Stimulated activated memory B cell treated with anti-CD40 and anti-IgM and Interleukin-4, amounts not matched to agents 10 μg/mL and 1 μg/mL and 100 μg/mL, for 72 hours (primary cell): ENCODE measurements at regions not wholly inside any gene's neighbourhood (a gene's known extent, or its start where the extent isn't known, plus 50 kb on each side); places are given as distances from the start of the nearest gene placed in this dataset.
"Not testable (repeated sequence)": the region's sequence is repeated elsewhere in the genome, so short reads cannot be mapped to it uniquely, and the experiment has no call there.

Experiments
- ATAC-seq: fragments of 150-1000 bp; cut with Tn5 transposase; 2 replicates; pipeline ENCODE4 v1.10.0; 2021
- H3K27ac Mint-ChIP-seq: one replicate; pipeline ENCODE4 v1.8.0; 2022; ENCODE audit warnings: mild to moderate bottlenecking, mixed read lengths
- H3K27me3 Mint-ChIP-seq: one replicate; pipeline ENCODE4 v1.8.0; 2022; ENCODE audit warnings: mixed read lengths
- H3K36me3 Mint-ChIP-seq: one replicate; pipeline ENCODE4 v1.8.0; 2022; ENCODE audit warnings: mixed read lengths
- H3K4me1 Mint-ChIP-seq: one replicate; pipeline ENCODE4 v1.8.0; 2022; ENCODE audit warnings: mixed read lengths
- H3K4me3 Mint-ChIP-seq: one replicate; pipeline ENCODE4 v1.8.0; 2022; ENCODE audit warnings: mild to moderate bottlenecking, moderate library complexity, mixed read lengths
- H3K9me3 Mint-ChIP-seq: one replicate; pipeline ENCODE4 v1.8.0; 2022; ENCODE audit warnings: mixed read lengths

GRCh38 chr6:21874372-21874771, 280.8 kb downstream of the SOX4 start:
- peaks cover 8% of the 10 kb centered on the region for H3K9me3 Mint-ChIP-seq
- no peaks in the 10 kb centered on the region for H3K4me1 Mint-ChIP-seq
- no peak for ATAC-seq
- no peaks in the 10 kb centered on the region for H3K27me3 Mint-ChIP-seq
- no peak overlapping the region for H3K27ac Mint-ChIP-seq
- no peaks in the 10 kb centered on the region for H3K36me3 Mint-ChIP-seq
- no peak overlapping the region for H3K4me3 Mint-ChIP-seq

- not testable (repeated sequence) for H3K36me3 Mint-ChIP-seq, H3K9me3 Mint-ChIP-seq, H3K4me3 Mint-ChIP-seq, H3K4me1 Mint-ChIP-seq, ATAC-seq, H3K27ac Mint-ChIP-seq, H3K27me3 Mint-ChIP-seq
Measured at GRCh38 chr6:21877037-21877436, 283.5 kb downstream of the SOX4 start.

GRCh38 chr6:21880249-21880648, 286.7 kb downstream of the SOX4 start:
- not testable (repeated sequence) for H3K4me3 Mint-ChIP-seq

GRCh38 chr6:21881969-21882465, 288.5 kb downstream of the SOX4 start:
- Mint-ChIP-seq H3K4me3 (no peak overlapping the region), H3K27ac (no peak overlapping the region), H3K36me3 (no peaks in the 10 kb centered on the region), H3K27me3 (no peaks in the 10 kb centered on the region), H3K9me3 (peaks cover 8% of the 10 kb centered on the region), H3K4me1 (no peaks in the 10 kb centered on the region)
- ATAC-seq = no peak

More at GRCh38 chr6:21880249-21880648, 286.7 kb downstream of the SOX4 start:
- H3K9me3 Mint-ChIP-seq, H3K4me1 Mint-ChIP-seq, H3K27me3 Mint-ChIP-seq, ATAC-seq, H3K36me3 Mint-ChIP-seq, H3K27ac Mint-ChIP-seq: not testable (repeated sequence)

GRCh38 chr6:21883595-21884328, 290.2 kb downstream of the SOX4 start:
- Mint-ChIP-seq H3K4me3 (no peak overlapping the region), H3K27me3 (no peaks in the 10 kb centered on the region), H3K9me3 (no peaks in the 10 kb centered on the region), H3K27ac (no peak overlapping the region), H3K36me3 (no peaks in the 10 kb centered on the region), H3K4me1 (no peaks in the 10 kb centered on the region)
- ATAC-seq = no peak

- Mint-ChIP-seq H3K9me3 (peaks cover 2% of the 10 kb centered on the region), H3K27ac (no peak overlapping the region), H3K4me1 (no peaks in the 10 kb centered on the region), H3K36me3 (no peaks in the 10 kb centered on the region), H3K27me3 (no peaks in the 10 kb centered on the region), H3K4me3 (no peak overlapping the region)
- ATAC-seq = no peak
Measured at GRCh38 chr6:21885111-21885510, 291.6 kb downstream of the SOX4 start.

- no peak for ATAC-seq
Measured at GRCh38 chr6:21885532-21886114, 292.1 kb downstream of the SOX4 start.

GRCh38 chr6:21886542-21887151, 293.1 kb downstream of the SOX4 start:
- H3K36me3 Mint-ChIP-seq = no peaks in the 10 kb centered on the region

More at GRCh38 chr6:21885532-21886114, 292.1 kb downstream of the SOX4 start:
- H3K4me3 Mint-ChIP-seq = no peak overlapping the region
- no peaks in the 10 kb centered on the region for H3K36me3 Mint-ChIP-seq
- H3K4me1 Mint-ChIP-seq = no peaks in the 10 kb centered on the region
- H3K9me3 Mint-ChIP-seq = peaks cover 2% of the 10 kb centered on the region
- H3K27ac Mint-ChIP-seq = no peak overlapping the region
- no peaks in the 10 kb centered on the region for H3K27me3 Mint-ChIP-seq

GRCh38 chr6:21887231-21888185, 294.0 kb downstream of the SOX4 start:
- no peak for ATAC-seq
- H3K36me3 Mint-ChIP-seq = no peaks in the 10 kb centered on the region
- peaks cover 2% of the 10 kb centered on the region for H3K9me3 Mint-ChIP-seq
- H3K27me3 Mint-ChIP-seq = no peaks in the 10 kb centered on the region
- H3K4me1 Mint-ChIP-seq = no peaks in the 10 kb centered on the region
- no peak overlapping the region for H3K27ac Mint-ChIP-seq
- H3K4me3 Mint-ChIP-seq = no peak overlapping the region

More at GRCh38 chr6:21886542-21887151, 293.1 kb downstream of the SOX4 start:
- Mint-ChIP-seq H3K9me3 (peaks cover 2% of the 10 kb centered on the region), H3K27ac (no peak overlapping the region), H3K4me3 (no peak overlapping the region), H3K27me3 (no peaks in the 10 kb centered on the region), H3K4me1 (no peaks in the 10 kb centered on the region)
- no peak for ATAC-seq

- Mint-ChIP-seq H3K4me3 (no peak overlapping the region), H3K27me3 (no peaks in the 10 kb centered on the region), H3K4me1 (no peaks in the 10 kb centered on the region), H3K27ac (no peak overlapping the region), H3K9me3 (peaks cover 5% of the 10 kb centered on the region), H3K36me3 (no peaks in the 10 kb centered on the region)
- ATAC-seq = no peak
Measured at GRCh38 chr6:21891080-21891479, 297.5 kb downstream of the SOX4 start.

- no peak overlapping the region for H3K27ac Mint-ChIP-seq
- H3K4me1 Mint-ChIP-seq = no peaks in the 10 kb centered on the region
- no peaks in the 10 kb centered on the region for H3K36me3 Mint-ChIP-seq
- no peaks in the 10 kb centered on the region for H3K27me3 Mint-ChIP-seq
- no peak for ATAC-seq
- peaks cover 5% of the 10 kb centered on the region for H3K9me3 Mint-ChIP-seq
- no peak overlapping the region for H3K4me3 Mint-ChIP-seq
Measured at GRCh38 chr6:21893793-21894192, 300.2 kb downstream of the SOX4 start.

- Mint-ChIP-seq H3K27me3 (no peaks in the 10 kb centered on the region), H3K27ac (no peak overlapping the region), H3K4me3 (no peak overlapping the region), H3K36me3 (no peaks in the 10 kb centered on the region), H3K4me1 (no peaks in the 10 kb centered on the region), H3K9me3 (peaks cover 10% of the 10 kb centered on the region)
- ATAC-seq = no peak
Measured at GRCh38 chr6:21895555-21895954, 302.0 kb downstream of the SOX4 start.

GRCh38 chr6:21898107-21898796, 304.7 kb downstream of the SOX4 start:
- Mint-ChIP-seq H3K27ac (no peak overlapping the region), H3K4me3 (no peak overlapping the region), H3K27me3 (no peaks in the 10 kb centered on the region), H3K4me1 (no peaks in the 10 kb centered on the region), H3K36me3 (no peaks in the 10 kb centered on the region), H3K9me3 (peaks cover 10% of the 10 kb centered on the region)
- no peak for ATAC-seq

GRCh38 chr6:21899708-21900107, 306.2 kb downstream of the SOX4 start:
- H3K27ac Mint-ChIP-seq = no peak overlapping the region
- H3K4me3 Mint-ChIP-seq = no peak overlapping the region
- H3K9me3 Mint-ChIP-seq = peaks cover 10% of the 10 kb centered on the region
- no peaks in the 10 kb centered on the region for H3K4me1 Mint-ChIP-seq
- no peaks in the 10 kb centered on the region for H3K27me3 Mint-ChIP-seq
- H3K36me3 Mint-ChIP-seq = no peaks in the 10 kb centered on the region
- no peak for ATAC-seq
